ENCODE measurements at regions not wholly inside any gene's neighbourhood (a gene's known extent, or its start where the extent isn't known, plus 50 kb on each side); places are given as distances from the start of the nearest gene placed in this dataset.

- ATAC-seq (ENCODE audit: insufficient read depth, low read depth) (no peak), DNase-seq (no peak)
- Histone ChIP-seq H3K27ac (ENCODE audit: low read length) (no peak overlapping the region), H3K4me3 (ENCODE audit: low read depth in 1 of 2, low read length in 2 of 2) (no peak overlapping the region), H3K36me3 (ENCODE audit: insufficient read depth, low read length) (no peaks in the 10 kb centered on the region), H3K27me3 (ENCODE audit: insufficient read depth, low read length, poor library complexity) (no peaks in the 10 kb centered on the region), H3K79me2 (ENCODE audit: insufficient read depth, low read length) (no peaks in the 10 kb centered on the region), H3K4me2 (ENCODE audit: insufficient read depth, low read length) (no peak overlapping the region), H4K20me1 (ENCODE audit: insufficient read depth, low read length) (no peaks in the 10 kb centered on the region), H3K9ac (ENCODE audit: low read depth, low read length) (no peak overlapping the region), H3K9me3 (ENCODE audit: insufficient read depth, low read length, severe bottlenecking) (no peaks in the 10 kb centered on the region), H2AFZ (ENCODE audit: low read depth, low read length) (no peak overlapping the region), H3K4me1 (ENCODE audit: insufficient read depth, low read length) (no peaks in the 10 kb centered on the region)
- TF ChIP-seq EZH2 (IDR thresholded peaks at IDR 0.05; ENCODE audit: borderline replicate concordance, low read depth, low read length, severe bottlenecking) (no peak), CTCF (IDR thresholded peaks at IDR 0.05; ENCODE audit: borderline replicate concordance, extremely low read depth, low read length, poor library complexity, severe bottlenecking) (no peak)
These were observed 352.7 kb upstream of the SEMA3A start for GRCh38 chr7:84547331-84547730.

GRCh38 chr7:84546403-84546802 lies 351.8 kb upstream of the SEMA3A start:
- H3K27me3 ChIP-seq (ENCODE audit: insufficient read depth, low read length, poor library complexity) = no peaks in the 10 kb centered on the region
- DNase-seq (no peak), ATAC-seq (ENCODE audit: insufficient read depth, low read depth) (no peak)
- TF ChIP-seq EZH2 (IDR thresholded peaks at IDR 0.05; ENCODE audit: borderline replicate concordance, low read depth, low read length, severe bottlenecking) (no peak), CTCF (IDR thresholded peaks at IDR 0.05; ENCODE audit: borderline replicate concordance, extremely low read depth, low read length, poor library complexity, severe bottlenecking) (no peak)
- no peak overlapping the region for H3K27ac ChIP-seq (ENCODE audit: low read length)
- H3K36me3 ChIP-seq (ENCODE audit: insufficient read depth, low read length) = no peaks in the 10 kb centered on the region
- H4K20me1 ChIP-seq (ENCODE audit: insufficient read depth, low read length) = no peaks in the 10 kb centered on the region
- no peak overlapping the region for H3K4me3 ChIP-seq (ENCODE audit: low read depth in 1 of 2, low read length in 2 of 2)
- no peak overlapping the region for H3K4me2 ChIP-seq (ENCODE audit: insufficient read depth, low read length)
- no peak overlapping the region for H2AFZ ChIP-seq (ENCODE audit: low read depth, low read length)
- H3K79me2 ChIP-seq (ENCODE audit: insufficient read depth, low read length) = no peaks in the 10 kb centered on the region
- H3K4me1 ChIP-seq (ENCODE audit: insufficient read depth, low read length) = no peaks in the 10 kb centered on the region
- H3K9ac ChIP-seq (ENCODE audit: low read depth, low read length) = no peak overlapping the region
- H3K9me3 ChIP-seq (ENCODE audit: insufficient read depth, low read length, severe bottlenecking) = no peaks in the 10 kb centered on the region

- TF ChIP-seq CTCF (IDR thresholded peaks at IDR 0.05; ENCODE audit: borderline replicate concordance, extremely low read depth, low read length, poor library complexity, severe bottlenecking) = no peak
- TF ChIP-seq EZH2 (IDR thresholded peaks at IDR 0.05; ENCODE audit: borderline replicate concordance, low read depth, low read length, severe bottlenecking) = no peak
- Histone ChIP-seq H3K4me2 (ENCODE audit: insufficient read depth, low read length) (no peak overlapping the region), H3K9ac (ENCODE audit: low read depth, low read length) (no peak overlapping the region), H3K27me3 (ENCODE audit: insufficient read depth, low read length, poor library complexity) (no peaks in the 10 kb centered on the region), H3K4me1 (ENCODE audit: insufficient read depth, low read length) (no peaks in the 10 kb centered on the region), H2AFZ (ENCODE audit: low read depth, low read length) (no peak overlapping the region), H3K36me3 (ENCODE audit: insufficient read depth, low read length) (no peaks in the 10 kb centered on the region), H3K9me3 (ENCODE audit: insufficient read depth, low read length, severe bottlenecking) (no peaks in the 10 kb centered on the region), H3K4me3 (ENCODE audit: low read depth in 1 of 2, low read length in 2 of 2) (no peak overlapping the region), H4K20me1 (ENCODE audit: insufficient read depth, low read length) (no peaks in the 10 kb centered on the region), H3K27ac (ENCODE audit: low read length) (no peak overlapping the region), H3K79me2 (ENCODE audit: insufficient read depth, low read length) (no peaks in the 10 kb centered on the region)
- ATAC-seq (ENCODE audit: insufficient read depth, low read depth) (no peak), DNase-seq (no peak)
These were observed 343.7 kb upstream of the SEMA3A start for GRCh38 chr7:84538268-84538667.

All from DND-41 (cell line).